ENCODE measurements at regions not wholly inside any gene's neighbourhood (a gene's known extent, or its start where the extent isn't known, plus 50 kb on each side); places are given as distances from the start of the nearest gene placed in this dataset.

- TF ChIP-seq CTCF (IDR thresholded peaks at IDR 0.05) (no peak), EZH2 (IDR thresholded peaks at IDR 0.05; ENCODE audit: borderline replicate concordance, insufficient read depth, low read depth, low read length, poor library complexity, severe bottlenecking) (no peak)
Observed at GRCh38 chr14:50021261-50022031, 94.9 kb downstream of the VCPKMT start.
